Neuronal stem cell (in vitro differentiated cells): ENCODE measurements at regions not wholly inside any gene's neighbourhood (a gene's known extent, or its start where the extent isn't known, plus 50 kb on each side); places are given as distances from the start of the nearest gene placed in this dataset.
"Not testable (repeated sequence)": the region's sequence is repeated elsewhere in the genome, so short reads cannot be mapped to it uniquely, and the experiment has no call there.

Experiments
- DNase-seq: peaks from one replicate; pipeline ENCODE4 v3.0.0-alpha.2; 2013; ENCODE audit warnings: low spot score
- H2AFZ ChIP-seq: one replicate; pipeline ENCODE4 v1.6.1; 2013; ENCODE audit warnings: mild to moderate bottlenecking, low read length, inconsistent platforms
- H2AK5ac ChIP-seq: 2 replicates; pipeline ENCODE4 v1.6.1; 2013; ENCODE audit warnings: low read depth, mild to moderate bottlenecking, inconsistent platforms, low read length, moderate library complexity, mixed read lengths
- H2BK120ac ChIP-seq: 2 replicates; pipeline ENCODE4 v1.6.1; 2013; ENCODE audit warnings: low read depth, mild to moderate bottlenecking, inconsistent platforms, low read length, moderate library complexity, mixed read lengths
- H2BK12ac ChIP-seq: one replicate; pipeline ENCODE4 v1.6.1; 2013; ENCODE audit warnings: low read length, inconsistent platforms
- H2BK15ac ChIP-seq: 2 replicates; pipeline ENCODE4 v1.6.1; 2013; ENCODE audit warnings: mild to moderate bottlenecking, low read length, inconsistent platforms, mixed read lengths
- H2BK5ac ChIP-seq: one replicate; pipeline ENCODE4 v1.6.1; 2013; ENCODE audit warnings: inconsistent platforms, mild to moderate bottlenecking, low read length, moderate library complexity
- H3K14ac ChIP-seq: one replicate; pipeline ENCODE4 v1.6.1; 2013; ENCODE audit warnings: low read length, inconsistent platforms
- H3K18ac ChIP-seq: 2 replicates; pipeline ENCODE4 v1.6.1; 2013; ENCODE audit warnings: low read length, inconsistent platforms
- H3K23ac ChIP-seq: 2 replicates; pipeline ENCODE4 v1.6.1; 2013; ENCODE audit warnings: low read depth, mild to moderate bottlenecking, mixed read lengths, low read length, inconsistent platforms; ENCODE audit not compliant: poor library complexity
- H3K27ac ChIP-seq: replicated peaks from 3 replicates; pipeline ENCODE4 v1.5.1; 2013; ENCODE audit warnings: low read length, inconsistent platforms
- H3K27me3 ChIP-seq, 3 experiments: 2 replicates each; pipeline ENCODE4 v1.6.1; 2013; ENCODE audit warnings: low read length in 3 of 3, mild to moderate bottlenecking in 2 of 3, inconsistent platforms in 1 of 3, low read depth in 1 of 3, mixed read lengths in 1 of 3, moderate library complexity in 1 of 3; ENCODE audit not compliant: control insufficient read depth in 3 of 3, insufficient read depth in 3 of 3
- H3K36me3 ChIP-seq, 2 donors: replicated peaks in 1 of 2; 2 replicates each; pipeline ENCODE4 v1.6.1; 2013; ENCODE audit warnings: low read length in 2 of 2; ENCODE audit not compliant: control insufficient read depth in 2 of 2, insufficient read depth in 2 of 2
- H3K4ac ChIP-seq: 2 replicates; pipeline ENCODE4 v1.6.1; 2013; ENCODE audit warnings: inconsistent platforms, mild to moderate bottlenecking, low read length, moderate library complexity
- H3K4me1 ChIP-seq, 2 donors: 1 replicate in 1 of 2; 2 replicates in 1 of 2; pipeline ENCODE4 v1.6.1; 2013; ENCODE audit warnings: low read length in 2 of 2, low read depth in 1 of 2; ENCODE audit not compliant: control insufficient read depth in 2 of 2, insufficient read depth in 1 of 2
- H3K4me2 ChIP-seq: one replicate; pipeline ENCODE4 v1.6.1; 2013; ENCODE audit warnings: mild to moderate bottlenecking, low read length, inconsistent platforms; ENCODE audit not compliant: insufficient read depth, poor library complexity, severe bottlenecking
- H3K4me3 ChIP-seq, 2 donors: 2 replicates each; pipeline ENCODE4 v1.5.1; 2013; ENCODE audit warnings: low read length in 2 of 2, mild to moderate bottlenecking in 2 of 2, inconsistent platforms in 1 of 2, moderate library complexity in 1 of 2
- H3K79me1 ChIP-seq: one replicate; pipeline ENCODE4 v1.6.1; 2013; ENCODE audit warnings: low read depth, mild to moderate bottlenecking, inconsistent platforms, low read length, moderate library complexity
- H3K9ac ChIP-seq: one replicate; pipeline ENCODE4 v1.6.1; 2013; ENCODE audit warnings: mild to moderate bottlenecking, low read depth, low read length, inconsistent platforms; ENCODE audit not compliant: poor library complexity
- H3K9me3 ChIP-seq, 2 donors: replicated peaks in 1 of 2; 2 replicates each; pipeline versions ENCODE3 to v1.6.1; 2013; ENCODE audit warnings: low read length in 2 of 2, mild to moderate bottlenecking in 2 of 2, inconsistent platforms in 1 of 2, low read depth in 1 of 2, mixed read lengths in 1 of 2, moderate library complexity in 1 of 2; ENCODE audit not compliant: control insufficient read depth in 2 of 2, insufficient read depth in 1 of 2
- H4K8ac ChIP-seq: one replicate; pipeline ENCODE4 v1.6.1; 2013; ENCODE audit warnings: low read depth, mild to moderate bottlenecking, inconsistent platforms, low read length, moderate library complexity
- H4K91ac ChIP-seq: one replicate; pipeline ENCODE4 v1.6.1; 2013; ENCODE audit warnings: low read length, low read depth, mild to moderate bottlenecking, inconsistent platforms; ENCODE audit not compliant: poor library complexity
- WGBS, 2 donors: extraction: QIAGEN DNeasy Blood & Tissue Kit; methylation state at CpG; one replicate each; pipeline ENCODE4 v1.1.7; 2013; ENCODE audit warnings: missing lambda C conversion rate in 2 of 2, mixed read lengths in 1 of 2; ENCODE audit not compliant: insufficient read length in 2 of 2, insufficient replicate concordance in 1 of 2; ENCODE audit errors: extremely low coverage in 2 of 2; 5-methylcytosine and 5-hydroxymethylcytosine counted together

GRCh38 chr13:73162912-73163911 lies 104.4 kb downstream of the KLF5 start:
- Histone ChIP-seq H2AK5ac (no peak overlapping the region), H3K14ac (no peak overlapping the region), H3K9ac (no peak overlapping the region), H3K4me2 (no peak overlapping the region), H3K4ac (no peak overlapping the region), H2AFZ (no peak overlapping the region), H3K18ac (no peak overlapping the region), H3K27me3 (no peaks in the 10 kb centered on the region), H2BK120ac (no peak overlapping the region), H3K23ac (no peak overlapping the region), H3K4me1 (no peaks in the 10 kb centered on the region), H4K8ac (no peak overlapping the region), H2BK12ac (no peak overlapping the region), H3K79me1 (no peaks in the 10 kb centered on the region), H2BK5ac (no peak overlapping the region), H3K9me3 (peaks cover 0 to 2% of the 10 kb centered on the region in 2 donors), H2BK15ac (no peak overlapping the region), H4K91ac (no peak overlapping the region), H3K36me3 (no peaks in the 10 kb centered on the region), H3K4me3 (no peak overlapping the region), H3K27ac (no peak overlapping the region)
- DNase-seq: no peak
- WGBS, 2 donors: no CpG with 5 or more reads among the region's 2 CpGs

- not testable (repeated sequence) for H3K79me1 ChIP-seq, H3K23ac ChIP-seq, H2AFZ ChIP-seq, H3K4me2 ChIP-seq, H3K9me3 ChIP-seq, H3K18ac ChIP-seq, H4K91ac ChIP-seq, H2BK120ac ChIP-seq, H2BK15ac ChIP-seq, H3K4me3 ChIP-seq, H3K27me3 ChIP-seq, H2AK5ac ChIP-seq, H3K27ac ChIP-seq, H3K4ac ChIP-seq, H3K9ac ChIP-seq, H3K36me3 ChIP-seq, H3K14ac ChIP-seq, H2BK5ac ChIP-seq, H2BK12ac ChIP-seq, H3K4me1 ChIP-seq, DNase-seq, H4K8ac ChIP-seq
- no CpG with 5 or more reads among the region's 5 CpGs for WGBS, 2 donors
Observed at GRCh38 chr13:73160371-73161031, 101.7 kb downstream of the KLF5 start.

GRCh38 chr13:73158851-73159250 lies 100.0 kb downstream of the KLF5 start:
- Histone ChIP-seq H3K4me2 (no peak overlapping the region), H2BK120ac (no peak overlapping the region), H3K18ac (no peak overlapping the region), H3K27ac (no peak overlapping the region), H3K4me3 (no peak overlapping the region), H4K8ac (no peak overlapping the region), H3K27me3 (no peaks in the 10 kb centered on the region), H2BK15ac (no peak overlapping the region), H2AFZ (no peak overlapping the region), H4K91ac (no peak overlapping the region), H3K4me1 (no peaks in the 10 kb centered on the region), H2BK12ac (no peak overlapping the region), H2AK5ac (no peak overlapping the region), H2BK5ac (no peak overlapping the region), H3K14ac (no peak overlapping the region), H3K23ac (no peak overlapping the region), H3K4ac (no peak overlapping the region), H3K79me1 (no peaks in the 10 kb centered on the region), H3K9ac (no peak overlapping the region), H3K36me3 (no peaks in the 10 kb centered on the region), H3K9me3 (peaks cover 0 to 2% of the 10 kb centered on the region in 2 donors)
- DNase-seq: no peak

- Histone ChIP-seq H3K18ac (no peak overlapping the region), H3K4me2 (no peak overlapping the region), H2BK120ac (no peak overlapping the region), H4K8ac (no peak overlapping the region), H3K27me3 (no peaks in the 10 kb centered on the region), H3K9ac (no peak overlapping the region), H2AFZ (no peak overlapping the region), H3K23ac (no peak overlapping the region), H3K36me3 (no peaks in the 10 kb centered on the region), H2BK12ac (no peak overlapping the region), H3K79me1 (no peaks in the 10 kb centered on the region), H2BK5ac (no peak overlapping the region), H3K14ac (no peak overlapping the region), H4K91ac (no peak overlapping the region), H3K9me3 (peaks cover 0 to 2% of the 10 kb centered on the region in 2 donors), H2BK15ac (no peak overlapping the region), H3K4me3 (no peak overlapping the region), H3K27ac (no peak overlapping the region), H3K4me1 (no peaks in the 10 kb centered on the region), H3K4ac (no peak overlapping the region), H2AK5ac (no peak overlapping the region)
- no CpG with 5 or more reads among the region's 2 CpGs for WGBS, 2 donors
- no peak for DNase-seq
Observed at GRCh38 chr13:73157031-73157430, 98.2 kb downstream of the KLF5 start.
